B cell (primary cell): ENCODE measurements at regions not wholly inside any gene's neighbourhood (a gene's known extent, or its start where the extent isn't known, plus 50 kb on each side); places are given as distances from the start of the nearest gene placed in this dataset.
"Not testable (repeated sequence)": the region's sequence is repeated elsewhere in the genome, so short reads cannot be mapped to it uniquely, and the experiment has no call there.

Experiments
- ATAC-seq: fragments of 200-7000 bp; cut with Tn5 transposase; one replicate; pipeline ENCODE4 v1.10.0; 2021; ENCODE audit warnings: low read depth, mild to moderate bottlenecking, moderate number of reproducible peaks, moderate library complexity
- CTCF ChIA-PET: fragments of 350-600 bp; sonication (Branson Sonifier 250); formaldehyde crosslinking; loops from one replicate; lab custom pipeline; 2021; ENCODE audit warnings: antibody characterized with exemption, inconsistent platforms; lab: Charles Lee
- POLR2A ChIA-PET: fragments of 350-600 bp; sonication (Branson Sonifier 250); formaldehyde crosslinking; loops from one replicate; lab custom pipeline; 2021; ENCODE audit warnings: antibody characterized with exemption; lab: Charles Lee
- DNase-seq: peaks from one replicate; pipeline ENCODE4 v3.0.0; 2013
- H2AFZ ChIP-seq: 2 replicates; pipeline ENCODE4 v1.6.1; 2012; ENCODE audit warnings: mild to moderate bottlenecking, low read depth, low read length; ENCODE audit not compliant: insufficient read depth, poor library complexity, severe bottlenecking
- H3K27ac ChIP-seq, 2 donors: 1 replicate in 1 of 2; 2 replicates in 1 of 2; pipeline ENCODE4 v1.5.1; 2012 to 2013; ENCODE audit warnings: low read length in 2 of 2, mild to moderate bottlenecking in 2 of 2, moderate library complexity in 1 of 2
- H3K27me3 ChIP-seq, 4 experiments: fragments of 200-600 bp in 1 of 4; sonication (generic) in 1 of 4; replicated peaks in 1 of 4; 1 replicate in 2 of 4; 2 replicates in 2 of 4; pipeline versions ENCODE4 v1.6.1 to v1.7.0; 2013 to 2016; ENCODE audit warnings: low read length in 3 of 4, mild to moderate bottlenecking in 2 of 4, mixed read lengths in 1 of 4, moderate library complexity in 1 of 4; ENCODE audit not compliant: insufficient read depth in 4 of 4, control insufficient read depth in 3 of 4; ENCODE audit errors: control extremely low read depth in 1 of 4
- H3K36me3 ChIP-seq, 2 experiments: replicated peaks in 1 of 2; 1 replicate in 1 of 2; 2 replicates in 1 of 2; pipeline versions ENCODE4 v1.6.1 to v1.7.1; 2013; ENCODE audit warnings: low read length in 1 of 2; ENCODE audit not compliant: insufficient read depth in 2 of 2, control insufficient read depth in 1 of 2; ENCODE audit errors: control extremely low read depth in 1 of 2, extremely low read depth in 1 of 2
- H3K4me1 ChIP-seq, 2 donors: fragments of 200-600 bp in 1 of 2; sonication (generic) in 1 of 2; 1 replicate in 1 of 2; 2 replicates in 1 of 2; pipeline versions ENCODE4 v1.5.1 to v1.6.1; 2013 to 2017; ENCODE audit warnings: low read length in 2 of 2; ENCODE audit not compliant: control insufficient read depth in 2 of 2, insufficient read depth in 2 of 2
- H3K4me2 ChIP-seq: replicated peaks from 2 replicates; pipeline ENCODE3; 2012; ENCODE audit warnings: mild to moderate bottlenecking, low read depth, low read length; ENCODE audit not compliant: poor library complexity, severe bottlenecking
- H3K4me3 ChIP-seq, 5 experiments: fragments of 200-600 bp in 1 of 5; sonication (generic) in 1 of 5; 1 replicate in 3 of 5; 2 replicates in 2 of 5; pipeline versions ENCODE4 v1.5.1 to v1.7.0; 2011 to 2016; ENCODE audit warnings: low read length in 4 of 5, mild to moderate bottlenecking in 4 of 5, low read depth in 2 of 5, control low read depth in 1 of 5, moderate library complexity in 1 of 5; ENCODE audit not compliant: insufficient read depth in 1 of 5; ENCODE audit errors: control extremely low read depth in 1 of 5, extremely low read depth in 1 of 5
- H3K79me2 ChIP-seq: fragments of 200-600 bp; sonication (generic); one replicate; pipeline ENCODE4 v1.6.0; 2016; ENCODE audit warnings: low read length; ENCODE audit not compliant: control insufficient read depth, insufficient read depth
- H3K9ac ChIP-seq: fragments of 200-600 bp; sonication (generic); 2 replicates; pipeline ENCODE4 v1.6.1; 2017; ENCODE audit warnings: mild to moderate bottlenecking, low read length, moderate library complexity
- H3K9me3 ChIP-seq, 3 donors: one replicate each; pipeline versions ENCODE4 v1.6.1 to v1.7.1; 2013; ENCODE audit warnings: low read length in 2 of 3; ENCODE audit not compliant: control insufficient read depth in 2 of 3, insufficient read depth in 1 of 3; ENCODE audit errors: control extremely low read depth in 1 of 3
- H4K20me1 ChIP-seq: 2 replicates; pipeline ENCODE4 v1.6.0; 2012; ENCODE audit warnings: mild to moderate bottlenecking, low read length; ENCODE audit not compliant: insufficient read depth, control insufficient read depth, poor library complexity, severe bottlenecking
- H3K27ac Mint-ChIP-seq: one replicate; pipeline ENCODE4 v1.8.0; 2021; ENCODE audit warnings: mixed read lengths
- H3K27me3 Mint-ChIP-seq: one replicate; pipeline ENCODE4 v1.8.0; 2021; ENCODE audit warnings: mixed read lengths
- H3K4me1 Mint-ChIP-seq: one replicate; pipeline ENCODE4 v1.8.0; 2021; ENCODE audit warnings: mixed read lengths
- H3K4me3 Mint-ChIP-seq: one replicate; pipeline ENCODE4 v1.8.0; 2021; ENCODE audit warnings: mixed read lengths
- H3K9me3 Mint-ChIP-seq: one replicate; pipeline ENCODE4 v1.8.0; 2022; ENCODE audit warnings: mixed read lengths; ENCODE audit not compliant: insufficient read depth
- EZH2 ChIP-seq: IDR thresholded peaks from 2 replicates; pipeline ENCODE4 v1.6.1; 2012; ENCODE audit warnings: borderline replicate concordance, low read depth, mild to moderate bottlenecking, moderate library complexity, low read length; ENCODE audit not compliant: insufficient read depth, poor library complexity, severe bottlenecking
- WGBS: methylation state at CpG from one replicate; pipeline ENCODE4 v1.1.5; 2013; ENCODE audit warnings: missing lambda C conversion rate; ENCODE audit not compliant: insufficient coverage; 5-methylcytosine and 5-hydroxymethylcytosine counted together
- intact Hi-C: fragments of 100-400 bp; cut with micrococcal nuclease; formaldehyde crosslinking; loops from one replicate; pipeline ENCODE4 v1.10.0; 2022
- TF ChIP-seq, protein P1 (sequence below): fragments of 200-600 bp; IDR thresholded peaks from one replicate; pipeline ENCODE4 v1.8.0; 2022; ENCODE audit warnings: antibody characterized with exemption, mild to moderate bottlenecking

- H2AFZ ChIP-seq: no peak overlapping the region
- intact Hi-C loops: no loop called here
- Mint-ChIP-seq H3K27me3 (no peaks in the 10 kb centered on the region), H3K9me3 (peaks cover 3% of the 10 kb centered on the region), H3K4me1 (no peaks in the 10 kb centered on the region), H3K27ac (no peak overlapping the region), H3K4me3 (no peak overlapping the region)
- no peak overlapping the region for H3K4me3 ChIP-seq
- H3K9ac ChIP-seq: no peak overlapping the region
- H3K27ac ChIP-seq: no peak overlapping the region
- no peak overlapping the region for H3K4me2 ChIP-seq
- no CpG with 5 or more reads among the region's 1 CpG for WGBS
- no peaks in the 10 kb centered on the region for H3K27me3 ChIP-seq
- POLR2A ChIA-PET: no interaction called here
- no peaks in the 10 kb centered on the region for H3K79me2 ChIP-seq
- CTCF ChIA-PET: no interaction called here
- no peaks in the 10 kb centered on the region for H4K20me1 ChIP-seq
- no peak for ATAC-seq
- no peak for TF ChIP-seq EZH2
- TF ChIP-seq, protein P1, sequence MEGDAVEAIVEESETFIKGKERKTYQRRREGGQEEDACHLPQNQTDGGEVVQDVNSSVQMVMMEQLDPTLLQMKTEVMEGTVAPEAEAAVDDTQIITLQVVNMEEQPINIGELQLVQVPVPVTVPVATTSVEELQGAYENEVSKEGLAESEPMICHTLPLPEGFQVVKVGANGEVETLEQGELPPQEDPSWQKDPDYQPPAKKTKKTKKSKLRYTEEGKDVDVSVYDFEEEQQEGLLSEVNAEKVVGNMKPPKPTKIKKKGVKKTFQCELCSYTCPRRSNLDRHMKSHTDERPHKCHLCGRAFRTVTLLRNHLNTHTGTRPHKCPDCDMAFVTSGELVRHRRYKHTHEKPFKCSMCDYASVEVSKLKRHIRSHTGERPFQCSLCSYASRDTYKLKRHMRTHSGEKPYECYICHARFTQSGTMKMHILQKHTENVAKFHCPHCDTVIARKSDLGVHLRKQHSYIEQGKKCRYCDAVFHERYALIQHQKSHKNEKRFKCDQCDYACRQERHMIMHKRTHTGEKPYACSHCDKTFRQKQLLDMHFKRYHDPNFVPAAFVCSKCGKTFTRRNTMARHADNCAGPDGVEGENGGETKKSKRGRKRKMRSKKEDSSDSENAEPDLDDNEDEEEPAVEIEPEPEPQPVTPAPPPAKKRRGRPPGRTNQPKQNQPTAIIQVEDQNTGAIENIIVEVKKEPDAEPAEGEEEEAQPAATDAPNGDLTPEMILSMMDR: no peak
- H3K36me3 ChIP-seq: no peaks in the 10 kb centered on the region
- no peak for DNase-seq
- H3K4me1 ChIP-seq: no peaks in the 10 kb centered on the region
- H3K9me3 ChIP-seq: no peaks in the 10 kb centered on the region
These were observed 945.8 kb upstream of the ADGRB3 start for GRCh38 chr6:67689329-67689728.

GRCh38 chr6:67687396-67687795, 947.7 kb upstream of the ADGRB3 start:
- H2AFZ ChIP-seq: no peak overlapping the region
- no peaks in the 10 kb centered on the region for H3K4me1 ChIP-seq
- ATAC-seq: no peak
- no peaks in the 10 kb centered on the region for H3K4me1 Mint-ChIP-seq
- intact Hi-C loops: no loop called here
- no peaks in the 10 kb centered on the region for H3K27me3 ChIP-seq
- no peak overlapping the region for H3K4me2 ChIP-seq
- H3K79me2 ChIP-seq: no peaks in the 10 kb centered on the region
- H3K9me3 Mint-ChIP-seq: no peaks in the 10 kb centered on the region
- no peak overlapping the region for H3K4me3 ChIP-seq
- no peaks in the 10 kb centered on the region for H3K36me3 ChIP-seq
- H3K4me3 Mint-ChIP-seq: no peak overlapping the region
- H3K9ac ChIP-seq: no peak overlapping the region
- no peak overlapping the region for H3K27ac ChIP-seq
- ChIA-PET POLR2A (no interaction called here), CTCF (no interaction called here)
- WGBS: 91% methylated on average over 4 of the region's 7 CpGs
- H4K20me1 ChIP-seq: no peaks in the 10 kb centered on the region
- TF ChIP-seq, protein P1: no peak
- no peak for TF ChIP-seq EZH2
- no peak overlapping the region for H3K27ac Mint-ChIP-seq
- no peaks in the 10 kb centered on the region for H3K9me3 ChIP-seq
- no peak for DNase-seq
- H3K27me3 Mint-ChIP-seq: no peaks in the 10 kb centered on the region

GRCh38 chr6:67686225-67686624, 948.9 kb upstream of the ADGRB3 start:
- H3K27ac ChIP-seq, H4K20me1 ChIP-seq, H3K4me3 Mint-ChIP-seq, H3K27ac Mint-ChIP-seq, H3K4me1 ChIP-seq, H3K79me2 ChIP-seq, H3K9ac ChIP-seq, CTCF ChIA-PET, H3K4me2 ChIP-seq, H3K36me3 ChIP-seq, intact Hi-C loops, POLR2A ChIA-PET, ATAC-seq, H3K9me3 Mint-ChIP-seq, H3K4me1 Mint-ChIP-seq, H3K27me3 ChIP-seq, H3K27me3 Mint-ChIP-seq, H3K9me3 ChIP-seq, DNase-seq, H3K4me3 ChIP-seq, H2AFZ ChIP-seq: not testable (repeated sequence)
- no CpG with 5 or more reads among the region's 1 CpG for WGBS
